ENCODE measurements at regions not wholly inside any gene's neighbourhood (a gene's known extent, or its start where the extent isn't known, plus 50 kb on each side); places are given as distances from the start of the nearest gene placed in this dataset.
"Not testable (repeated sequence)": the region's sequence is repeated elsewhere in the genome, so short reads cannot be mapped to it uniquely, and the experiment has no call there.

DNA sequence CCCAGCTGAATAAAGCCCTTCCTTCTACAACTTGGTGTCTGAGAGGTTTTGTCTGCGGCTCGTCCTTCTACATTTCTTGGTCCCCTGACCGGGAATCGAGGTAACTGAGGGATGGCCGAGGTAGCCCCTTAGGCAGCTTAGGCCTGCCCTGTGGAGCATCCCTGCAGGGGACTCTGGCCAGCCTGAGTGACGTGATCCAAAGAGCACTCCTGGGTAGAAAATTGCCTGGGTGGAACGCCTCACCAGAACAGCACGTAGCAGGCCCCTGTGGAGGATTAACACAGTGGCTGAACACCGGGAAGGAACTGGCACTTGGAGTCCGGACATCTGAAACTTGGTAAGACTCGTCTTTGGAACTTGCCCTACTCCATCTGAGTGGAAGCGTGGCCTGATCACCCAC is 1078.5 kb upstream of the FAM98A start:
- H3K27me3 ChIP-seq (ENCODE audit: control insufficient read depth in 4 of 4, insufficient read depth in 4 of 4, low read length in 3 of 4); H3K4me1 ChIP-seq (ENCODE audit: control insufficient read depth in 4 of 4, insufficient read depth in 4 of 4, low read length in 3 of 4); DNase-seq (ENCODE audit: low spot score); H3K9me3 ChIP-seq (ENCODE audit: control insufficient read depth in 4 of 4, low read length in 3 of 4); H3K36me3 ChIP-seq (ENCODE audit: control insufficient read depth in 4 of 4, insufficient read depth in 3 of 4, low read depth in 1 of 4, low read length in 3 of 4): not testable (repeated sequence)
- H3K27ac ChIP-seq (ENCODE audit: low read depth in 1 of 2, low read length in 2 of 2): peak overlapping the region; percentile 60 to 69
- peak overlapping the region in 1 of 2 donors; percentile 54 for H3K9ac ChIP-seq (ENCODE audit: low read depth in 1 of 2, low read length in 2 of 2)
- 85% methylated on average over 12 of the region's 12 CpGs for WGBS
- peak overlapping the region; percentile 23 to 75 (median 55) for H3K4me3 ChIP-seq (ENCODE audit: low read depth in 1 of 3, low read length in 3 of 3)

DNA sequence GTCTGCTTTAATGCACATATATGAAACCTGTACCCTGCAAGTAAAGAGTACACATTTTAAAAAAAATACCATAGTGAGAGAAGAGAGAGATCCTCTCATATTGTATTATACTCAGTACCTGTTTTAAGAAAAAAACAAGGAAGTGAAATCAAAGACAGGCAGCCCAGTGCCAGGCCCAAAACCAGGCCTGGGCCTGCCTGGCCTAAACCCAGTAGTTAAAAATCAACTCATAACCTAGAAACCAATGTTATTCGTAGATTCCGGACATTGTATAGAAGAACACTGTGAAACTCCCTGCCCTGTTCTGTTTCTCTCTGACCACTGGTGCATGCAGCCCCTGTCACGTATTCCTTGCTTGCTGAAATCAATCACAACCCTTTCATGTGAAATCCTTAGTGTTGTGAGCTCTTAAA is 1078.0 kb upstream of the FAM98A start:
- not testable (repeated sequence) for H3K4me1 ChIP-seq (ENCODE audit: control insufficient read depth in 4 of 4, insufficient read depth in 4 of 4, low read length in 3 of 4); H3K27me3 ChIP-seq (ENCODE audit: control insufficient read depth in 4 of 4, insufficient read depth in 4 of 4, low read length in 3 of 4); H3K9me3 ChIP-seq (ENCODE audit: control insufficient read depth in 4 of 4, low read length in 3 of 4); DNase-seq (ENCODE audit: low spot score); H3K36me3 ChIP-seq (ENCODE audit: control insufficient read depth in 4 of 4, insufficient read depth in 3 of 4, low read depth in 1 of 4, low read length in 3 of 4)
- Histone ChIP-seq H3K9ac (ENCODE audit: low read depth in 1 of 2, low read length in 2 of 2) (peak overlapping the region in 1 of 2 donors; percentile 57), H3K4me3 (ENCODE audit: low read depth in 1 of 3, low read length in 3 of 3) (peak overlapping the region; percentile 23 to 75 (median 55)), H3K27ac (ENCODE audit: low read depth in 1 of 2, low read length in 2 of 2) (peak overlapping the region; percentile 60 to 69)
- WGBS: 57% methylated on average over 3 of the region's 3 CpGs
- peak; percentile 16 for TF ChIP-seq YY1 (IDR thresholded peaks at IDR 0.05)

DNA sequence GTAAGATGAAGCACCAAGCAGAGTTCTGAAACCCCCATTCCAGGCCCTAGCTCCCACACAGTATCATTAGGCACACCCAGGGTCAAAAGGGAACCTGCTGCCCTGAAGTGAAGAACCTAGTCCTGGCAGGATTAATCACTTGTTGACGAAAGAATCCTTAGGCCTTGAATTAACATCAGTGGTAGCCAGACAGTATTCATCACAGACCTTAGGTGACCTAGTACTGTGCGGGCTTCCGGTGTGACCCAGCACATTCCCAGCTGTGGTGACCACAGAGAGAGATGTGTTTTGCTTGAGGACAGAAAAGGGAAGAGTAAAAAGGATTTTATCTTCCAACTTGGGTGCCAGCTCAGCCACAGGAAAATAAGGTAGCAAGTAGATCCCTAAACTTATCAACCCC is 1071.4 kb upstream of the FAM98A start:
- 86% methylated on average over 3 of the region's 3 CpGs for WGBS
- Histone ChIP-seq H3K36me3 (ENCODE audit: control insufficient read depth in 4 of 4, insufficient read depth in 3 of 4, low read depth in 1 of 4, low read length in 3 of 4) (no peaks in the 10 kb centered on the region), H3K4me1 (ENCODE audit: control insufficient read depth in 4 of 4, insufficient read depth in 4 of 4, low read length in 3 of 4) (no peaks in the 10 kb centered on the region), H3K9ac (ENCODE audit: low read depth in 1 of 2, low read length in 2 of 2) (no peak overlapping the region), H3K4me3 (ENCODE audit: low read depth in 1 of 3, low read length in 3 of 3) (no peak overlapping the region), H3K27me3 (ENCODE audit: control insufficient read depth in 4 of 4, insufficient read depth in 4 of 4, low read length in 3 of 4) (no peaks in the 10 kb centered on the region), H3K27ac (ENCODE audit: low read depth in 1 of 2, low read length in 2 of 2) (no peak overlapping the region), H3K9me3 (ENCODE audit: control insufficient read depth in 4 of 4, low read length in 3 of 4) (no peaks in the 10 kb centered on the region)
- DNase-seq (ENCODE audit: low spot score): no peak
- TF ChIP-seq, protein P1, sequence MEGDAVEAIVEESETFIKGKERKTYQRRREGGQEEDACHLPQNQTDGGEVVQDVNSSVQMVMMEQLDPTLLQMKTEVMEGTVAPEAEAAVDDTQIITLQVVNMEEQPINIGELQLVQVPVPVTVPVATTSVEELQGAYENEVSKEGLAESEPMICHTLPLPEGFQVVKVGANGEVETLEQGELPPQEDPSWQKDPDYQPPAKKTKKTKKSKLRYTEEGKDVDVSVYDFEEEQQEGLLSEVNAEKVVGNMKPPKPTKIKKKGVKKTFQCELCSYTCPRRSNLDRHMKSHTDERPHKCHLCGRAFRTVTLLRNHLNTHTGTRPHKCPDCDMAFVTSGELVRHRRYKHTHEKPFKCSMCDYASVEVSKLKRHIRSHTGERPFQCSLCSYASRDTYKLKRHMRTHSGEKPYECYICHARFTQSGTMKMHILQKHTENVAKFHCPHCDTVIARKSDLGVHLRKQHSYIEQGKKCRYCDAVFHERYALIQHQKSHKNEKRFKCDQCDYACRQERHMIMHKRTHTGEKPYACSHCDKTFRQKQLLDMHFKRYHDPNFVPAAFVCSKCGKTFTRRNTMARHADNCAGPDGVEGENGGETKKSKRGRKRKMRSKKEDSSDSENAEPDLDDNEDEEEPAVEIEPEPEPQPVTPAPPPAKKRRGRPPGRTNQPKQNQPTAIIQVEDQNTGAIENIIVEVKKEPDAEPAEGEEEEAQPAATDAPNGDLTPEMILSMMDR (IDR thresholded peaks at IDR 0.05; ENCODE audit: low read depth, low read length, missing input control): no peak
- TF ChIP-seq, protein P2, sequence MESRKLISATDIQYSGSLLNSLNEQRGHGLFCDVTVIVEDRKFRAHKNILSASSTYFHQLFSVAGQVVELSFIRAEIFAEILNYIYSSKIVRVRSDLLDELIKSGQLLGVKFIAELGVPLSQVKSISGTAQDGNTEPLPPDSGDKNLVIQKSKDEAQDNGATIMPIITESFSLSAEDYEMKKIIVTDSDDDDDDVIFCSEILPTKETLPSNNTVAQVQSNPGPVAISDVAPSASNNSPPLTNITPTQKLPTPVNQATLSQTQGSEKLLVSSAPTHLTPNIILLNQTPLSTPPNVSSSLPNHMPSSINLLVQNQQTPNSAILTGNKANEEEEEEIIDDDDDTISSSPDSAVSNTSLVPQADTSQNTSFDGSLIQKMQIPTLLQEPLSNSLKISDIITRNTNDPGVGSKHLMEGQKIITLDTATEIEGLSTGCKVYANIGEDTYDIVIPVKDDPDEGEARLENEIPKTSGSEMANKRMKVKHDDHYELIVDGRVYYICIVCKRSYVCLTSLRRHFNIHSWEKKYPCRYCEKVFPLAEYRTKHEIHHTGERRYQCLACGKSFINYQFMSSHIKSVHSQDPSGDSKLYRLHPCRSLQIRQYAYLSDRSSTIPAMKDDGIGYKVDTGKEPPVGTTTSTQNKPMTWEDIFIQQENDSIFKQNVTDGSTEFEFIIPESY (IDR thresholded peaks at IDR 0.05): no peak
- TF ChIP-seq FOXA1 (IDR thresholded peaks at IDR 0.05) (no peak), TAF1 (conservative IDR thresholded peaks at IDR 0.05) (no peak), HNF4A (conservative IDR thresholded peaks at IDR 0.05) (no peak), RXRA (IDR thresholded peaks at IDR 0.05) (no peak), HNF4G (IDR thresholded peaks at IDR 0.05) (no peak), SP1 (IDR thresholded peaks at IDR 0.05) (no peak), NR2F2 (IDR thresholded peaks at IDR 0.05) (no peak), FOXA2 (IDR thresholded peaks at IDR 0.05) (no peak), YY1 (IDR thresholded peaks at IDR 0.05) (no peak)
- TF ChIP-seq, protein P3, sequence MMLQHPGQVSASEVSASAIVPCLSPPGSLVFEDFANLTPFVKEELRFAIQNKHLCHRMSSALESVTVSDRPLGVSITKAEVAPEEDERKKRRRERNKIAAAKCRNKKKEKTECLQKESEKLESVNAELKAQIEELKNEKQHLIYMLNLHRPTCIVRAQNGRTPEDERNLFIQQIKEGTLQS (IDR thresholded peaks at IDR 0.05): no peak
- TF ChIP-seq, protein P4, sequence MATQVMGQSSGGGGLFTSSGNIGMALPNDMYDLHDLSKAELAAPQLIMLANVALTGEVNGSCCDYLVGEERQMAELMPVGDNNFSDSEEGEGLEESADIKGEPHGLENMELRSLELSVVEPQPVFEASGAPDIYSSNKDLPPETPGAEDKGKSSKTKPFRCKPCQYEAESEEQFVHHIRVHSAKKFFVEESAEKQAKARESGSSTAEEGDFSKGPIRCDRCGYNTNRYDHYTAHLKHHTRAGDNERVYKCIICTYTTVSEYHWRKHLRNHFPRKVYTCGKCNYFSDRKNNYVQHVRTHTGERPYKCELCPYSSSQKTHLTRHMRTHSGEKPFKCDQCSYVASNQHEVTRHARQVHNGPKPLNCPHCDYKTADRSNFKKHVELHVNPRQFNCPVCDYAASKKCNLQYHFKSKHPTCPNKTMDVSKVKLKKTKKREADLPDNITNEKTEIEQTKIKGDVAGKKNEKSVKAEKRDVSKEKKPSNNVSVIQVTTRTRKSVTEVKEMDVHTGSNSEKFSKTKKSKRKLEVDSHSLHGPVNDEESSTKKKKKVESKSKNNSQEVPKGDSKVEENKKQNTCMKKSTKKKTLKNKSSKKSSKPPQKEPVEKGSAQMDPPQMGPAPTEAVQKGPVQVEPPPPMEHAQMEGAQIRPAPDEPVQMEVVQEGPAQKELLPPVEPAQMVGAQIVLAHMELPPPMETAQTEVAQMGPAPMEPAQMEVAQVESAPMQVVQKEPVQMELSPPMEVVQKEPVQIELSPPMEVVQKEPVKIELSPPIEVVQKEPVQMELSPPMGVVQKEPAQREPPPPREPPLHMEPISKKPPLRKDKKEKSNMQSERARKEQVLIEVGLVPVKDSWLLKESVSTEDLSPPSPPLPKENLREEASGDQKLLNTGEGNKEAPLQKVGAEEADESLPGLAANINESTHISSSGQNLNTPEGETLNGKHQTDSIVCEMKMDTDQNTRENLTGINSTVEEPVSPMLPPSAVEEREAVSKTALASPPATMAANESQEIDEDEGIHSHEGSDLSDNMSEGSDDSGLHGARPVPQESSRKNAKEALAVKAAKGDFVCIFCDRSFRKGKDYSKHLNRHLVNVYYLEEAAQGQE (IDR thresholded peaks at IDR 0.05): no peak
- TF ChIP-seq, protein P5, sequence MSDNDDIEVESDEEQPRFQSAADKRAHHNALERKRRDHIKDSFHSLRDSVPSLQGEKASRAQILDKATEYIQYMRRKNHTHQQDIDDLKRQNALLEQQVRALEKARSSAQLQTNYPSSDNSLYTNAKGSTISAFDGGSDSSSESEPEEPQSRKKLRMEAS (IDR thresholded peaks at IDR 0.05): no peak
